PFSK-1 (cell line): ENCODE measurements at regions not wholly inside any gene's neighbourhood (a gene's known extent, or its start where the extent isn't known, plus 50 kb on each side); places are given as distances from the start of the nearest gene placed in this dataset.

ENCODE experiments used
- FOXP2 ChIP-seq: optimal IDR thresholded peaks from 2 replicates; pipeline ENCODE3; 2011; ENCODE audit warnings: borderline replicate concordance, control low read depth, inconsistent platforms; ENCODE audit not compliant: insufficient read depth; ENCODE audit errors: extremely low read length, extremely low read depth
- POLR2AphosphoS5 ChIP-seq: IDR thresholded peaks from 2 replicates; pipeline ENCODE4 v1.6.1; 2012; ENCODE audit warnings: low read depth, mild to moderate bottlenecking, control low read depth, low read length, moderate library complexity
- REST ChIP-seq, 2 experiments: IDR thresholded peaks; 2 replicates each; pipeline versions ENCODE4 v1.6.1 to v1.8.0; 2011 to 2012; ENCODE audit warnings: low read depth in 2 of 2, low read length in 2 of 2, control low read depth in 1 of 2, inconsistent platforms in 1 of 2, mild to moderate bottlenecking in 1 of 2, moderate library complexity in 1 of 2; ENCODE audit not compliant: insufficient read depth in 1 of 2
- SIN3A ChIP-seq: IDR thresholded peaks from 2 replicates; pipeline ENCODE4 v1.6.1; 2012; ENCODE audit warnings: mild to moderate bottlenecking, low read length, moderate library complexity, borderline replicate concordance; ENCODE audit not compliant: insufficient read depth
- TAF1 ChIP-seq: IDR thresholded peaks from 2 replicates; pipeline ENCODE4 v1.6.1; 2012; ENCODE audit warnings: low read length, control low read depth, borderline replicate concordance; ENCODE audit not compliant: insufficient read depth

- TF ChIP-seq REST (IDR thresholded peaks at IDR 0.05; ENCODE audit: insufficient read depth in 1 of 2, low read depth in 2 of 2, low read length in 2 of 2): no peak
- no peak for TF ChIP-seq TAF1
- no peak for TF ChIP-seq POLR2AphosphoS5
- TF ChIP-seq FOXP2: no peak
- TF ChIP-seq SIN3A: no peak
These were observed 527.6 kb upstream of the CA10 start for GRCh38 chr17:52686140-52686539.

- TF ChIP-seq POLR2AphosphoS5 (no peak), FOXP2 (no peak)
These were observed 523.0 kb upstream of the CA10 start for GRCh38 chr17:52681480-52681879.

- no peak for TF ChIP-seq FOXP2
- TF ChIP-seq TAF1: no peak
- TF ChIP-seq REST (IDR thresholded peaks at IDR 0.05; ENCODE audit: insufficient read depth in 1 of 2, low read depth in 2 of 2, low read length in 2 of 2): no peak
- TF ChIP-seq SIN3A: no peak
These were observed 519.7 kb upstream of the CA10 start for GRCh38 chr17:52678211-52678610.

- TF ChIP-seq TAF1 (no peak), REST (IDR thresholded peaks at IDR 0.05; ENCODE audit: insufficient read depth in 1 of 2, low read depth in 2 of 2, low read length in 2 of 2) (no peak), POLR2AphosphoS5 (no peak), FOXP2 (no peak), SIN3A (no peak)
These were observed 516.2 kb upstream of the CA10 start for GRCh38 chr17:52674686-52675085.

GRCh38 chr17:52673791-52674190, 515.3 kb upstream of the CA10 start:
- TF ChIP-seq FOXP2 (no peak), SIN3A (no peak), REST (IDR thresholded peaks at IDR 0.05; ENCODE audit: insufficient read depth in 1 of 2, low read depth in 2 of 2, low read length in 2 of 2) (no peak), POLR2AphosphoS5 (no peak), TAF1 (no peak)

GRCh38 chr17:52666264-52666663, 507.8 kb upstream of the CA10 start:
- TF ChIP-seq FOXP2 (no peak), TAF1 (no peak), REST (IDR thresholded peaks at IDR 0.05; ENCODE audit: insufficient read depth in 1 of 2, low read depth in 2 of 2, low read length in 2 of 2) (no peak), POLR2AphosphoS5 (no peak), SIN3A (no peak)
